ENCODE measurements at regions not wholly inside any gene's neighbourhood (a gene's known extent, or its start where the extent isn't known, plus 50 kb on each side); places are given as distances from the start of the nearest gene placed in this dataset.

- Histone ChIP-seq H3K36me3 (ENCODE audit: insufficient read depth, low read length) (no peaks in the 10 kb centered on the region), H3K9me2 (ENCODE audit: low read depth, low read length) (no peaks in the 10 kb centered on the region), H3K27ac (ENCODE audit: low read depth, low read length, poor library complexity, severe bottlenecking) (no peak overlapping the region), H3K4me2 (ENCODE audit: low read length) (no peak overlapping the region), H3K79me2 (ENCODE audit: insufficient read depth, low read length) (no peaks in the 10 kb centered on the region), H4K20me1 (ENCODE audit: insufficient read depth, low read length) (no peaks in the 10 kb centered on the region), H3K9me3 (ENCODE audit: low read length) (no peaks in the 10 kb centered on the region), H3F3A (ENCODE audit: insufficient read depth, low read length) (no peaks in the 10 kb centered on the region), H3K9ac (ENCODE audit: low read length) (no peak overlapping the region), H3K27me3 (ENCODE audit: insufficient read depth, low read length) (no peaks in the 10 kb centered on the region), H2AFZ (ENCODE audit: low read length) (no peak overlapping the region), H3K4me1 (ENCODE audit: insufficient read depth, low read length, severe bottlenecking) (no peaks in the 10 kb centered on the region), H3K4me3 (ENCODE audit: low read depth, low read length, poor library complexity, severe bottlenecking) (no peak overlapping the region)
- TF ChIP-seq EZH2 (IDR thresholded peaks at IDR 0.05; ENCODE audit: borderline replicate concordance, low read length): no peak
- TF ChIP-seq, protein P1, sequence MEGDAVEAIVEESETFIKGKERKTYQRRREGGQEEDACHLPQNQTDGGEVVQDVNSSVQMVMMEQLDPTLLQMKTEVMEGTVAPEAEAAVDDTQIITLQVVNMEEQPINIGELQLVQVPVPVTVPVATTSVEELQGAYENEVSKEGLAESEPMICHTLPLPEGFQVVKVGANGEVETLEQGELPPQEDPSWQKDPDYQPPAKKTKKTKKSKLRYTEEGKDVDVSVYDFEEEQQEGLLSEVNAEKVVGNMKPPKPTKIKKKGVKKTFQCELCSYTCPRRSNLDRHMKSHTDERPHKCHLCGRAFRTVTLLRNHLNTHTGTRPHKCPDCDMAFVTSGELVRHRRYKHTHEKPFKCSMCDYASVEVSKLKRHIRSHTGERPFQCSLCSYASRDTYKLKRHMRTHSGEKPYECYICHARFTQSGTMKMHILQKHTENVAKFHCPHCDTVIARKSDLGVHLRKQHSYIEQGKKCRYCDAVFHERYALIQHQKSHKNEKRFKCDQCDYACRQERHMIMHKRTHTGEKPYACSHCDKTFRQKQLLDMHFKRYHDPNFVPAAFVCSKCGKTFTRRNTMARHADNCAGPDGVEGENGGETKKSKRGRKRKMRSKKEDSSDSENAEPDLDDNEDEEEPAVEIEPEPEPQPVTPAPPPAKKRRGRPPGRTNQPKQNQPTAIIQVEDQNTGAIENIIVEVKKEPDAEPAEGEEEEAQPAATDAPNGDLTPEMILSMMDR (IDR thresholded peaks at IDR 0.05; ENCODE audit: low read length): no peak
Measured at GRCh38 chr9:103988821-103989220, 105.3 kb upstream of the SMC2 start.

GRCh38 chr9:103990311-103990710, 103.8 kb upstream of the SMC2 start:
- no peaks in the 10 kb centered on the region for H4K20me1 ChIP-seq (ENCODE audit: insufficient read depth, low read length)
- H3K4me2 ChIP-seq (ENCODE audit: low read length): no peak overlapping the region
- H3K9me2 ChIP-seq (ENCODE audit: low read depth, low read length): no peaks in the 10 kb centered on the region
- no peaks in the 10 kb centered on the region for H3F3A ChIP-seq (ENCODE audit: insufficient read depth, low read length)
- H3K4me3 ChIP-seq (ENCODE audit: low read depth, low read length, poor library complexity, severe bottlenecking): no peak overlapping the region
- H3K36me3 ChIP-seq (ENCODE audit: insufficient read depth, low read length): no peaks in the 10 kb centered on the region
- no peaks in the 10 kb centered on the region for H3K79me2 ChIP-seq (ENCODE audit: insufficient read depth, low read length)
- H3K9me3 ChIP-seq (ENCODE audit: low read length): no peaks in the 10 kb centered on the region
- no peaks in the 10 kb centered on the region for H3K4me1 ChIP-seq (ENCODE audit: insufficient read depth, low read length, severe bottlenecking)
- TF ChIP-seq EZH2 (IDR thresholded peaks at IDR 0.05; ENCODE audit: borderline replicate concordance, low read length): no peak
- TF ChIP-seq, protein P1 (IDR thresholded peaks at IDR 0.05; ENCODE audit: low read length): no peak
- H2AFZ ChIP-seq (ENCODE audit: low read length): no peak overlapping the region
- no peak overlapping the region for H3K27ac ChIP-seq (ENCODE audit: low read depth, low read length, poor library complexity, severe bottlenecking)
- no peaks in the 10 kb centered on the region for H3K27me3 ChIP-seq (ENCODE audit: insufficient read depth, low read length)
- H3K9ac ChIP-seq (ENCODE audit: low read length): no peak overlapping the region

GRCh38 chr9:103991001-103991400, 103.1 kb upstream of the SMC2 start:
- Histone ChIP-seq H3F3A (ENCODE audit: insufficient read depth, low read length) (no peaks in the 10 kb centered on the region), H3K79me2 (ENCODE audit: insufficient read depth, low read length) (no peaks in the 10 kb centered on the region), H3K4me1 (ENCODE audit: insufficient read depth, low read length, severe bottlenecking) (no peaks in the 10 kb centered on the region), H3K4me2 (ENCODE audit: low read length) (no peak overlapping the region), H3K9ac (ENCODE audit: low read length) (no peak overlapping the region), H3K9me3 (ENCODE audit: low read length) (no peaks in the 10 kb centered on the region), H3K9me2 (ENCODE audit: low read depth, low read length) (no peaks in the 10 kb centered on the region), H4K20me1 (ENCODE audit: insufficient read depth, low read length) (no peaks in the 10 kb centered on the region), H2AFZ (ENCODE audit: low read length) (no peak overlapping the region), H3K4me3 (ENCODE audit: low read depth, low read length, poor library complexity, severe bottlenecking) (no peak overlapping the region), H3K27me3 (ENCODE audit: insufficient read depth, low read length) (no peaks in the 10 kb centered on the region), H3K36me3 (ENCODE audit: insufficient read depth, low read length) (no peaks in the 10 kb centered on the region), H3K27ac (ENCODE audit: low read depth, low read length, poor library complexity, severe bottlenecking) (no peak overlapping the region)
- TF ChIP-seq, protein P1 (IDR thresholded peaks at IDR 0.05; ENCODE audit: low read length): no peak
- no peak for TF ChIP-seq EZH2 (IDR thresholded peaks at IDR 0.05; ENCODE audit: borderline replicate concordance, low read length)
